ENCODE measurements at regions not wholly inside any gene's neighbourhood (a gene's known extent, or its start where the extent isn't known, plus 50 kb on each side); places are given as distances from the start of the nearest gene placed in this dataset.

- intact Hi-C loops (cut with micrococcal nuclease), result no loop called here
These were observed 1007.7 kb upstream of the SEMA6D start for GRCh38 chr15:46709460-46710083.

More at GRCh38 chr15:46709460-46710083, 1007.7 kb upstream of the SEMA6D start:
- Histone ChIP-seq H3K9me3 (ENCODE audit: control insufficient read depth in 1 of 2, insufficient read depth in 1 of 2, low read depth in 1 of 2, low read length in 2 of 2) (peaks cover 0 to 45% of the 10 kb centered on the region in 2 experiments; a peak in 2 of 4 replicates), H4K20me1 (ENCODE audit: insufficient read depth) (no peaks in the 10 kb centered on the region), H3K4me2 (ENCODE audit: low read length) (no peak overlapping the region), H3K79me2 (ENCODE audit: insufficient read depth, low read length) (no peaks in the 10 kb centered on the region), H3K4me3 (replicated peaks in 1 of 2; ENCODE audit: low read depth in 1 of 2, low read length in 2 of 2) (no peak overlapping the region), H2AFZ (ENCODE audit: low read depth, low read length, poor library complexity, severe bottlenecking) (no peak overlapping the region), H3K9ac (ENCODE audit: low read length) (no peak overlapping the region), H3K9me2 (ENCODE audit: insufficient read depth) (no peaks in the 10 kb centered on the region), H3K4me1 (ENCODE audit: control insufficient read depth in 1 of 2, insufficient read depth in 2 of 2, low read length in 2 of 2) (no peaks in the 10 kb centered on the region), H3K27ac (ENCODE audit: low read depth, low read length) (no peak overlapping the region), H3K27me3 (ENCODE audit: insufficient read depth, low read length) (no peaks in the 10 kb centered on the region), H3K36me3 (ENCODE audit: control insufficient read depth in 1 of 2, insufficient read depth in 2 of 2, low read length in 2 of 2) (no peaks in the 10 kb centered on the region)
- no peak for TF ChIP-seq ZBTB33 (IDR thresholded peaks at IDR 0.05; ENCODE audit: extremely low read depth, insufficient replicate concordance, low read length)
- TF ChIP-seq YY1 (IDR thresholded peaks at IDR 0.05; ENCODE audit: extremely low read depth, insufficient replicate concordance, low read depth, low read length), result no peak
- TF ChIP-seq CEBPB (IDR thresholded peaks at IDR 0.05; ENCODE audit: low read depth), result no peak
- no peak for TF ChIP-seq SP1 (IDR thresholded peaks at IDR 0.05; ENCODE audit: low read depth)
- no peak for TF ChIP-seq CTCF (IDR thresholded peaks at IDR 0.05 in 2 of 3, conservative IDR thresholded peaks at IDR 0.05 in 1 of 3; ENCODE audit: borderline replicate concordance in 1 of 3, insufficient read depth in 1 of 3, low read depth in 2 of 3, low read length in 2 of 3)
- no peak for TF ChIP-seq ZNF274 (IDR thresholded peaks at IDR 0.05; ENCODE audit: low read depth, low read length)
- TF ChIP-seq ATF3 (IDR thresholded peaks at IDR 0.05), result no peak
- no peak for TF ChIP-seq REST (IDR thresholded peaks at IDR 0.05; ENCODE audit: low read depth)
- ChIA-PET POLR2A (no interaction called here), RAD21 (ENCODE audit: low non-redundant PET in 1 of 2, low total read pairs in 2 of 2, uncharacterized antibody in 2 of 2, unreplicated experiment in 2 of 2) (no interaction called here), CTCF (no interaction called here)
- BruUV-seq (replicated peaks), result no TSS peak
- ATAC-seq (no peak), DNase-seq (ENCODE audit: low read depth, low spot score) (no peak)

Measured in HCT116 (cell line).